ENCODE measurements at regions not wholly inside any gene's neighbourhood (a gene's known extent, or its start where the extent isn't known, plus 50 kb on each side); places are given as distances from the start of the nearest gene placed in this dataset.
"Not testable (repeated sequence)": the region's sequence is repeated elsewhere in the genome, so short reads cannot be mapped to it uniquely, and the experiment has no call there.

DNA sequence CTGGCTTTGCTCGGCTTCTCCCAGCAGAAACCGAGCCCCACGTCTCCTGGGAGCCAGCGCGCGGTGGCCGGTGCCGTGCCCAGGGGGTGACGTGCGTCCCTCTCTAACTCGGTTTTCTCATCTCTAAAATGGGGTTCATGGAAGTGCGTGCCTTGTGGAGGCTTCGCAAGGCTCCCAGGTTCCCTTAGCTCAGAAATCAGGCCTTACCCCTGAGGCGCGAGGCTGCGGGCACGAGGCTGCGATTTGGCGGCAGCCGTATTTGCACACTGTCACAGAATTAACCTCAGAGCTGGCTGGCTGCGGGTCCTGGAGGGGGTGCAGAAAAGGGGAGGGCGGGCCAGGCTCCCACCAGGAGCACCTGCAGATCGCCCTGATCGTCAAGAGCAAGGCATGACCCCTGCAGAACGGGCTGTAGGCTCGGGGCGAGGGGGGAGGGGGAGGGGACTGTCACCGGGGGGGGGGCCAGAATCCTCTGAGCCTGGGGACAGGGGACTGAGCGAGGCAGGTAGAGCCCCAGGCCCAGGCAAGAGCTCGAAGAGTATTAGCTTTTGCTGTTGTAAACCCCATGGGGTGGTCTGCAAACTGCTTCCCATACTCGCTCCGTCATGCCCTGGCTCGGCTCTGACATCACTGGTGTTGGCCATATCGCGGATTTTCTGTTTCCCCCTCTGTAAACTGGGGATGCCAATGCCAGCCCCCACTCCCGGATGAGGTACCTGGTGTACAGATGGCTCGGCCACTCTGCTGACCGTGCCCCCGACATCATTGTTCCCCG lies 62.2 kb downstream of the CCNE1 start:
- no peak for TF ChIP-seq POLR2A (IDR thresholded peaks at IDR 0.05)
- TF ChIP-seq, protein P1, sequence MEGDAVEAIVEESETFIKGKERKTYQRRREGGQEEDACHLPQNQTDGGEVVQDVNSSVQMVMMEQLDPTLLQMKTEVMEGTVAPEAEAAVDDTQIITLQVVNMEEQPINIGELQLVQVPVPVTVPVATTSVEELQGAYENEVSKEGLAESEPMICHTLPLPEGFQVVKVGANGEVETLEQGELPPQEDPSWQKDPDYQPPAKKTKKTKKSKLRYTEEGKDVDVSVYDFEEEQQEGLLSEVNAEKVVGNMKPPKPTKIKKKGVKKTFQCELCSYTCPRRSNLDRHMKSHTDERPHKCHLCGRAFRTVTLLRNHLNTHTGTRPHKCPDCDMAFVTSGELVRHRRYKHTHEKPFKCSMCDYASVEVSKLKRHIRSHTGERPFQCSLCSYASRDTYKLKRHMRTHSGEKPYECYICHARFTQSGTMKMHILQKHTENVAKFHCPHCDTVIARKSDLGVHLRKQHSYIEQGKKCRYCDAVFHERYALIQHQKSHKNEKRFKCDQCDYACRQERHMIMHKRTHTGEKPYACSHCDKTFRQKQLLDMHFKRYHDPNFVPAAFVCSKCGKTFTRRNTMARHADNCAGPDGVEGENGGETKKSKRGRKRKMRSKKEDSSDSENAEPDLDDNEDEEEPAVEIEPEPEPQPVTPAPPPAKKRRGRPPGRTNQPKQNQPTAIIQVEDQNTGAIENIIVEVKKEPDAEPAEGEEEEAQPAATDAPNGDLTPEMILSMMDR (IDR thresholded peaks at IDR 0.05 in 4 of 5, conservative IDR thresholded peaks at IDR 0.05 in 1 of 5): peak in 2 of 5 experiments; percentile 15
- DNase-seq (no peak), ATAC-seq (no peak)
- no peaks in the 10 kb centered on the region for H3K27me3 ChIP-seq
- no peaks in the 10 kb centered on the region for H3K36me3 ChIP-seq
- H3K4me3 ChIP-seq: peak overlapping the region; percentile 61 to 73 (median 64)
- intact Hi-C loops (cut with DNase I; ENCODE audit: low total_unique reads) (loop anchor here (1.0 to 10.0 kb wide), 5 partner anchors 29 to 269 kb away; partner anchors contain the start of genes POP4 and URI1), in situ Hi-C loops (cut with MboI; ENCODE audit: low sequenced_read_pairs in 4 of 4) (loop anchor here (5.0 to 25.0 kb wide), 3 partner anchors 102 to 112 kb away; no protein-coding TSS in a partner anchor)
- peak overlapping the region; percentile 85 to 92 (median 88) for H3K27ac ChIP-seq
- peaks cover 15 to 37% of the 10 kb centered on the region in 2 donors for H3K4me1 ChIP-seq
- H3K9me3 ChIP-seq: no peaks in the 10 kb centered on the region

DNA sequence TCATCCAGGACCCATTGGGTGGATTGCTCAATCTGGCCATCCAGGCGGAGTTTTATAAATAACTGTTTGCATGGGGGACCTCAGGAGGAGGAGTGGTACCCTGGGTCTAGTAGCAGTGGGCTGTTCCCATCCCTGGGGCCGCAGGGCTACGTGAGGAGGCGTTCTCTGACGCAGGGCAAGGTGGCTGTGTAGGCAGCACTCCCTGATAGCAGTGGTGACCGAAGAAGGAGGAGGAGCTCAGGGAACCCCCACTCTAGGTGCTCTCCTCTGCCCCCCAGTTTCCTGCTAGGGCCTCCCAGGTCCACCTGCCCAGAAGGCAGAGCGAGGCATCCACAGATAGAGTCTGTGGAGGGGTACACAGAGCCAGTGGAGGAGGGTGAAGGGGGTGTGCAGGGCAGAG lies 64.1 kb downstream of the CCNE1 start:
- Histone ChIP-seq H3K27ac (peak overlapping the region; percentile 85 to 92 (median 88)), H3K36me3 (no peaks in the 10 kb centered on the region), H3K4me1 (peaks cover 15 to 37% of the 10 kb centered on the region in 2 donors), H3K4me3 (no peak overlapping the region), H3K27me3 (no peaks in the 10 kb centered on the region), H3K9me3 (no peaks in the 10 kb centered on the region)
- in situ Hi-C loops (cut with MboI; ENCODE audit: low sequenced_read_pairs in 4 of 4): loop anchor here in 1 of 4 donors (10.0 kb wide), 1 partner anchor 111 kb away; no protein-coding TSS in a partner anchor
- intact Hi-C loops (cut with DNase I; ENCODE audit: low total_unique reads): loop anchor here (2.0 to 10.0 kb wide), 2 partner anchors 67 to 271 kb away; partner anchors contain the start of genes POP4 and URI1
- ATAC-seq (no peak), DNase-seq (no peak)
- TF ChIP-seq, protein P1 (IDR thresholded peaks at IDR 0.05 in 4 of 5, conservative IDR thresholded peaks at IDR 0.05 in 1 of 5): no peak
- TF ChIP-seq POLR2A (IDR thresholded peaks at IDR 0.05): no peak

DNA sequence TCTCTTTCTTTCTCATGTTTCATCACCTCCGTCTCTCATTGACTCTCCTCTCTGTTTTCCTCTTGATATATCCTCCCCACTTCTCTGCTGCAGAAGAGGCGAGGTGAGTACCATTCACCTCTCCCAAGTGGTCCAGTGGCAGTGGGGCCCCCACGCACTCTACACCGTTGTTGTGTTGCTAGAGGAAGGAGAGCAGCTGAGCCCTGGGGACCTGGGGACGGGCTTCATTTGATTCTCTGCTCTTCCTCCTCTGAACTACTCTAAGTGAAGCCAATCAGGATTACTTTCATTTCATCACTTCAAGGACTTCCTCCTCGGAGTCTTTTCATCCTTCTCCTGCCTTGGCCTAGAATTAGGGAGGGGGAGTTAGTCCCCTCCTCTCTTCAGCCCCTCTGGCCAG lies 64.6 kb downstream of the CCNE1 start:
- intact Hi-C loops (cut with DNase I; ENCODE audit: low total_unique reads): loop anchor here (10.0 kb wide), 1 partner anchor 272 kb away; the partner anchor contains the start of gene POP4
- Histone ChIP-seq H3K4me3 (no peak overlapping the region), H3K9me3 (no peaks in the 10 kb centered on the region), H3K27ac (peak overlapping the region; percentile 85 to 92 (median 88)), H3K4me1 (peaks cover 15 to 37% of the 10 kb centered on the region in 2 donors), H3K36me3 (no peaks in the 10 kb centered on the region), H3K27me3 (no peaks in the 10 kb centered on the region)
- ATAC-seq (no peak), DNase-seq (no peak)
- TF ChIP-seq POLR2A (IDR thresholded peaks at IDR 0.05): no peak
- TF ChIP-seq, protein P1 (IDR thresholded peaks at IDR 0.05 in 4 of 5, conservative IDR thresholded peaks at IDR 0.05 in 1 of 5): no peak
- in situ Hi-C loops (cut with MboI; ENCODE audit: low sequenced_read_pairs in 4 of 4): loop anchor here in 1 of 4 donors (10.0 kb wide), 1 partner anchor 112 kb away; no protein-coding TSS in a partner anchor

DNA sequence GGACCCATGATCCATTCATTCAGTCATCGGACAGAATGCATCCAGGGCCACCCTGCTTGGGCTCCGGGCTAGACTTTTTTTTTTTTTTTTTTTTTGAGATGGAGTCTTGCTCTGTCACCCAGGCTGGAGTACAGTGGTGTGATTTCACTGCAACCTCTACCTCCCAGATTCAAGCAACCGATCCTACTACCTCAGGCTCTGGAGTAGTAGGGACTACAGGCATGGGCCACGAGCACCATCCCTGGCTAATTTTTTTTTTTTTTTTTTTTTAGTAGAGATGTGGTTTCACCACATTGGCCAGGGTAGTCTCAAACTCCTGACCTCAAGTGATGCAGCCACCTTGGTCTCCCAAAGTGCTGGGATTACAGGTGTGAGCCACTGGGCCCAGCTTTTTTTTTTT lies 65.1 kb downstream of the CCNE1 start:
- intact Hi-C loops (cut with DNase I; ENCODE audit: low total_unique reads) (loop anchor here (10.0 kb wide), 1 partner anchor 272 kb away; the partner anchor contains the start of gene POP4), in situ Hi-C loops (cut with MboI; ENCODE audit: low sequenced_read_pairs in 4 of 4) (loop anchor here in 1 of 4 donors (10.0 kb wide), 1 partner anchor 112 kb away; no protein-coding TSS in a partner anchor)

More for the DNA sequence above, 65.1 kb downstream of the CCNE1 start:
- not testable (repeated sequence) for DNase-seq, ATAC-seq, H3K27me3 ChIP-seq, H3K36me3 ChIP-seq, H3K9me3 ChIP-seq, H3K4me3 ChIP-seq
- H3K27ac ChIP-seq: peak overlapping the region in 3 of 4 donors; percentile 85 to 92 (median 87)
- peaks cover 15 to 37% of the 10 kb centered on the region in 2 donors for H3K4me1 ChIP-seq

Measured in gastrocnemius medialis (tissue), 4 donors.